AG04450 (cell line): ENCODE measurements at regions not wholly inside any gene's neighbourhood (a gene's known extent, or its start where the extent isn't known, plus 50 kb on each side); places are given as distances from the start of the nearest gene placed in this dataset.

Experiments used
- CTCF ChIA-PET: fragments of 300-600, 350-600 bp; formaldehyde crosslinking; extraction: SDS; loops from one replicate; lab custom pipeline; 2022; ENCODE audit warnings: antibody characterized with exemption, inconsistent platforms; lab: Charles Lee
- POLR2A ChIA-PET: fragments of 350-600 bp; formaldehyde crosslinking; extraction: SDS; loops from one replicate; lab custom pipeline; 2021; ENCODE audit warnings: antibody characterized with exemption, inconsistent platforms; lab: Yijun Ruan, JAX
- DNase-seq: peaks from one replicate; pipeline ENCODE4 v3.0.0-alpha.2; 2011; ENCODE audit warnings: low read depth, low spot score
- H3K27ac ChIP-seq: one replicate; pipeline ENCODE4 v1.5.1; 2012; ENCODE audit warnings: low read depth, low read length, control low read depth
- H3K27me3 ChIP-seq: one replicate; pipeline ENCODE4 v1.6.0; 2012; ENCODE audit warnings: low read length; ENCODE audit not compliant: control insufficient read depth, insufficient read depth
- H3K4me3 ChIP-seq: 2 replicates; pipeline ENCODE4 v1.5.1; 2011; ENCODE audit warnings: mild to moderate bottlenecking, low read depth, low read length, control low read depth
- H3K9me3 ChIP-seq: 2 replicates; pipeline ENCODE4 v1.5.1; 2012; ENCODE audit warnings: low read length; ENCODE audit not compliant: control insufficient read depth, insufficient read depth
- CTCF ChIP-seq: IDR thresholded peaks from 2 replicates; pipeline ENCODE4 v1.5.1; 2011; ENCODE audit warnings: low read depth, low read length, control low read depth, inconsistent platforms

DNA sequence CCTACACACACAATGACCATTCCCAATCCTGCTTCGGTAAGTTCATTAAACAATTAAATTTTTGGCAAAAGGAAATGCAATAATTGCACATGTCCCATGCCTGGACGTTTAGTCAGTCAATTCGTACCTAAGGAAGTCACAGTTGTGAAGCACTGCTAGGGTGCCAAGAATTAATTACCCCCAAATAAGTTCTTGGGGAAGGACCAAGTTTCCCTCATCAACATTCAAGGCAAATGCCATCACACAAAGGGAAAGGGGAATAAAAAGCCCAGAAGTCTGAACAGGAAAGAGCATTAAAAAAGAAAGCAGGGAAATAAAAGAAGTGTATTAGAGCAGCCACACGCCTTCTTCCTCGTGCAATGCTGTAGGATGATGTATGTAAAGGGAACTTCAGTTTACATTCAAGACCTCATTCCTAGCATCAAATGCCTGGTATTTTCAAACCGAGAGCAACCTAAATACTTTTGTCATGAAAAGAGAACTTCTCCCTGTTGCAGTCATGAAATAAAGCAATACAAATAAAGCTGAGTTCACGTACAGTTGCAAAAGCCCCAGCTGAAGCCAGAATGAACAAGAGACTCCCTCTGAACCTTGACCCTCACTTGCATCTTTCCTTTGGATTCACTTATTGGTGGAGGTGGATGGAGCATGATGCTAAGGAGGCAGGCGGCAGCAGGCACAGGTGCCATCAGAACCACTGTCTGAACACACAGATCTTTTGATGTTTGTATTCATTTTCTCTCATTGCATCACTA, 124.0 kb upstream of the PPARGC1A start:
- Histone ChIP-seq H3K27me3 (no peaks in the 10 kb centered on the region), H3K9me3 (no peaks in the 10 kb centered on the region), H3K4me3 (no peak overlapping the region), H3K27ac (no peak overlapping the region)
- DNase-seq = no peak
- ChIA-PET CTCF (no interaction called here), POLR2A (no interaction called here)
- TF ChIP-seq CTCF = no peak

- no peaks in the 10 kb centered on the region for H3K27me3 ChIP-seq
- no peak overlapping the region for H3K27ac ChIP-seq
- H3K9me3 ChIP-seq = no peaks in the 10 kb centered on the region
- ChIA-PET POLR2A (no interaction called here), CTCF (no interaction called here)
- no peak overlapping the region for H3K4me3 ChIP-seq
- DNase-seq = no peak
- no peak for TF ChIP-seq CTCF
Observed at GRCh38 chr4:24010994-24011393, 121.1 kb upstream of the PPARGC1A start.

DNA sequence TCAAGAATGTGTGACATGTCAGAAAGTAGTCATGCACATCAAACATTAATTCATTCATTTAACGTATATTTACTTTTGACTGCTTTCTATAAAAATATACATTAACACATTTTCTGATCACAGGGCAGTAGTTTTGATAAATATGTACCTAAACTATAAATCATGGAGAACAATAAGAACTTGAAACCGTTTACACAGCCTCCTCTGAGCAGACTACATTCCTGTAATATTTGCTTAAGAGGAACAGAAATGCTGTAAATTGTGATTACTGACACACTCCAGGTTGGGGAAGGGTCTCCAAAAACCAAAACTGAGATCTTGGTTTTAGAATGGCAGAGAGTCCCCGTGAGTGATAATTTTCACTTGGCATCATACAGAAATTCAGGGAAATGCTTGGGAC, 120.7 kb upstream of the PPARGC1A start:
- no peak for TF ChIP-seq CTCF
- Histone ChIP-seq H3K9me3 (no peaks in the 10 kb centered on the region), H3K27ac (no peak overlapping the region), H3K27me3 (no peaks in the 10 kb centered on the region), H3K4me3 (no peak overlapping the region)
- ChIA-PET POLR2A (no interaction called here), CTCF (no interaction called here)
- DNase-seq = no peak

DNA sequence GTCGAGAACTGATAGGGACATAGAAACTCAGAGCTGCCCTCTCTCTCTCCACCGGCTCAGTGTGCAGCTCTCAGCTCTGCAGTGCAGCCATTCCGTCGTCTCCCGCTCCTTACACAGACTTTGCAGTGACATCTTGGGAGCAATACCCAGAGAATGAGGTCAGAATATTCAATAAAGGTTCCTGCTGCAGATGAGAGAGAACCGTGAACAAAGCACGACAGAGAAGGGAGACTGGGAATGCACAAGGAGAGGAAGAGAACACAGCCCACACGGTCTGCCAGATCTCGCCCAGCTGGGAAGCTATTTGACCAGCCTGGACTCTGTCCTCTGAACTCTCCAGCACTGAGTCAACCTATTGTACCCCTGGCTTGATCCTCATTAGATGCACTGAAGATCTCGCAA, 118.0 kb upstream of the PPARGC1A start:
- no peak overlapping the region for H3K27ac ChIP-seq
- no peak for TF ChIP-seq CTCF
- H3K27me3 ChIP-seq = no peaks in the 10 kb centered on the region
- ChIA-PET POLR2A (no interaction called here), CTCF (interaction anchor here (0.6 kb wide), 1 partner anchor 81 kb away, joined by 5 read pairs; no protein-coding TSS in a partner anchor)
- H3K4me3 ChIP-seq = no peak overlapping the region
- no peaks in the 10 kb centered on the region for H3K9me3 ChIP-seq
- no peak for DNase-seq

DNA sequence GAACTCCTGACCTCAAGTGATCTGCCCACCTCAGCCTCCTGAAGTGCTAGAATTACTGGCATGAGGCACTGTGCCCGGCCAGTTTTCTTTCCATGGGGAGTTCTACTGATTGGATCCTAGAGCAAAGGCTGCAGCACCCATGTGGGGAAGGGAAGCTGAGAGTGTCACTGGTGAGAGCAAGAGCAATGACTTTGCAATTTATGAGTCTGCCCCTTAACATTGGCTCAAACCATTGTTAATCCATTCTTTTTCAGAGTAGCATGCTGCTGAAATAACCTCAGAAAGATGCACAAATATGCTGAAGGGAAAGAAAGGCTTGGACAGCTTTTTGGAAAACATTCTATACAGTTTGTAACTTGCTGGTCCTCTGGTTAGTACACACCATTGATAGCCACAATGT, 116.4 kb upstream of the PPARGC1A start:
- no peak for TF ChIP-seq CTCF
- ChIA-PET CTCF (no interaction called here), POLR2A (no interaction called here)
- no peaks in the 10 kb centered on the region for H3K27me3 ChIP-seq
- H3K4me3 ChIP-seq = no peak overlapping the region
- DNase-seq = no peak
- no peak overlapping the region for H3K27ac ChIP-seq
- H3K9me3 ChIP-seq = no peaks in the 10 kb centered on the region
